Endodermal cell (in vitro differentiated cells): ENCODE measurements at regions not wholly inside any gene's neighbourhood (a gene's known extent, or its start where the extent isn't known, plus 50 kb on each side); places are given as distances from the start of the nearest gene placed in this dataset.

Experiments used
- DNase-seq: peaks from one replicate; pipeline ENCODE4 v3.0.0-alpha.2; 2017
- H3K27ac ChIP-seq: 2 replicates; pipeline ENCODE4 v1.5.1; 2013; ENCODE audit warnings: mild to moderate bottlenecking, low read depth, low read length, moderate library complexity
- H3K27me3 ChIP-seq: 2 replicates; pipeline ENCODE4 v1.6.1; 2013; ENCODE audit warnings: mild to moderate bottlenecking, low read length, moderate library complexity; ENCODE audit not compliant: insufficient read depth, control insufficient read depth, poor library complexity, severe bottlenecking
- H3K36me3 ChIP-seq: 2 replicates; pipeline ENCODE4 v1.7.0; 2013; ENCODE audit warnings: mild to moderate bottlenecking, low read length, moderate library complexity; ENCODE audit not compliant: control insufficient read depth, insufficient read depth
- H3K4me1 ChIP-seq: one replicate; pipeline ENCODE4 v1.7.0; 2013; ENCODE audit warnings: low read length; ENCODE audit not compliant: control insufficient read depth, insufficient read depth
- H3K4me3 ChIP-seq: 2 replicates; pipeline ENCODE4 v1.5.1; 2013; ENCODE audit warnings: mild to moderate bottlenecking, low read length, moderate library complexity
- H3K9ac ChIP-seq: 2 replicates; pipeline ENCODE4 v1.6.1; 2013; ENCODE audit warnings: mild to moderate bottlenecking, low read length, moderate library complexity; ENCODE audit not compliant: poor library complexity, severe bottlenecking; ENCODE audit errors: extremely low read depth
- H3K9me3 ChIP-seq: 2 replicates; pipeline ENCODE4 v1.6.1; 2013; ENCODE audit warnings: mild to moderate bottlenecking, low read length, moderate library complexity; ENCODE audit not compliant: control insufficient read depth
- H3K27ac Mint-ChIP-seq: 2 replicates; pipeline ENCODE4 v1.8.0; 2020; ENCODE audit warnings: mixed read lengths
- H3K27me3 Mint-ChIP-seq: 2 replicates; pipeline ENCODE4 v1.8.0; 2021; ENCODE audit warnings: mild to moderate bottlenecking, mixed read lengths; ENCODE audit not compliant: insufficient read depth
- H3K36me3 Mint-ChIP-seq: 2 replicates; pipeline ENCODE4 v1.8.0; 2020; ENCODE audit warnings: low read depth, mixed read lengths
- H3K4me1 Mint-ChIP-seq: 2 replicates; pipeline ENCODE4 v1.8.0; 2020; ENCODE audit warnings: mixed read lengths
- H3K4me3 Mint-ChIP-seq: 2 replicates; pipeline ENCODE4 v1.8.0; 2020; ENCODE audit warnings: mild to moderate bottlenecking, moderate library complexity, mixed read lengths
- H3K9me3 Mint-ChIP-seq: 2 replicates; pipeline ENCODE4 v1.8.0; 2020; ENCODE audit warnings: mild to moderate bottlenecking, mixed read lengths
- WGBS, 2 experiments: methylation state at CpG; one replicate each; pipeline versions ENCODE4 v1.1.5 to v1.1.7; 2013; ENCODE audit warnings: missing lambda C conversion rate in 2 of 2, mixed read lengths in 1 of 2; ENCODE audit not compliant: insufficient coverage in 1 of 2, insufficient read length in 1 of 2; 5-methylcytosine and 5-hydroxymethylcytosine counted together
- TF ChIP-seq, protein P1 (sequence below): fragments of 200-600 bp; sonication (generic); conservative IDR thresholded peaks from 2 replicates; pipeline ENCODE4 v1.5.0; 2021; ENCODE audit warnings: antibody characterized with exemption, mild to moderate bottlenecking

DNA sequence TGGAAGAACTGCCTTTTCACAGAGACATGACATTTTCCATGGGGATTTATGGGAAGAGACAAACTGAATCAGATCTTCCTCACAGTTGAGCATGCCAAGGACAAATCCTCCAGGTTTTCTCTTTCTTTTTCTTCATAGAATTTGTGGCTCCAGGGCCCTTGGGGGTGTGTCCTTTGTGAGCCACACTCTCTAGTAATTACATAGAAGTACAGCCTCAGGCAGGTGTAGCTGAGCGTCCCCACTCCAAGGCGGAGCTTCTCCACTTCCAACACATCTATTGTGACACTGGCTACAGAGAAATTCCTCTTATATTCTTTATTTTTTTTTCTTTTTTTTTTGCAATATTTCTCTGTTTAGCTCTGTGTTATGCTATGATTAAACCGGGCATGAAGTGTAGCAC lies 420.5 kb upstream of the CD180 start:
- no peak overlapping the region for H3K4me3 ChIP-seq
- DNase-seq: no peak
- H3K36me3 Mint-ChIP-seq: no peaks in the 10 kb centered on the region

DNA sequence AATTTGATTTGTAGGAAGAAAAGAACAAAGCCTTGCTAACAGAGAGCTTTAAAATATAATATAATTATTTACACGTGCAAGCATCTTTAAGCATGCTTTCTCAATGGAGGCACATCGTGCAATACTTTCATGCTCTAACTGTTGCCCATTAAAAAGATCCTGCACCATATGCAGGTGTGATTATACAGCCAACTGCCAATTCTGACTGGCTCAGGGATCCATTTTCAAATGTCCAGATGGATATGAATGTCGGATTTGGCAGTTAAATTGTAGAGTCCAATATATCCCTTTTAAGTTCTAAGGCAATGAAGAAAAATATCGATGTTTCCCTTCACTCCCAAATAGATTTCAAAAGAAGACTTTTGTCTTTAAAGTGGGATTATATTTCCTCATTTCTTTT lies 416.4 kb upstream of the CD180 start:
- H3K36me3 Mint-ChIP-seq: no peaks in the 10 kb centered on the region
- Histone ChIP-seq H3K9me3 (no peaks in the 10 kb centered on the region), H3K36me3 (no peaks in the 10 kb centered on the region), H3K27me3 (no peaks in the 10 kb centered on the region), H3K9ac (no peak overlapping the region), H3K4me1 (peaks cover 3% of the 10 kb centered on the region), H3K27ac (no peak overlapping the region), H3K4me3 (no peak overlapping the region)
- H3K27me3 Mint-ChIP-seq: no peaks in the 10 kb centered on the region
- no peak for DNase-seq
- no peak overlapping the region for H3K4me3 Mint-ChIP-seq
- no peaks in the 10 kb centered on the region for H3K9me3 Mint-ChIP-seq
- TF ChIP-seq, protein P1, sequence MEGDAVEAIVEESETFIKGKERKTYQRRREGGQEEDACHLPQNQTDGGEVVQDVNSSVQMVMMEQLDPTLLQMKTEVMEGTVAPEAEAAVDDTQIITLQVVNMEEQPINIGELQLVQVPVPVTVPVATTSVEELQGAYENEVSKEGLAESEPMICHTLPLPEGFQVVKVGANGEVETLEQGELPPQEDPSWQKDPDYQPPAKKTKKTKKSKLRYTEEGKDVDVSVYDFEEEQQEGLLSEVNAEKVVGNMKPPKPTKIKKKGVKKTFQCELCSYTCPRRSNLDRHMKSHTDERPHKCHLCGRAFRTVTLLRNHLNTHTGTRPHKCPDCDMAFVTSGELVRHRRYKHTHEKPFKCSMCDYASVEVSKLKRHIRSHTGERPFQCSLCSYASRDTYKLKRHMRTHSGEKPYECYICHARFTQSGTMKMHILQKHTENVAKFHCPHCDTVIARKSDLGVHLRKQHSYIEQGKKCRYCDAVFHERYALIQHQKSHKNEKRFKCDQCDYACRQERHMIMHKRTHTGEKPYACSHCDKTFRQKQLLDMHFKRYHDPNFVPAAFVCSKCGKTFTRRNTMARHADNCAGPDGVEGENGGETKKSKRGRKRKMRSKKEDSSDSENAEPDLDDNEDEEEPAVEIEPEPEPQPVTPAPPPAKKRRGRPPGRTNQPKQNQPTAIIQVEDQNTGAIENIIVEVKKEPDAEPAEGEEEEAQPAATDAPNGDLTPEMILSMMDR: no peak
- H3K4me1 Mint-ChIP-seq: peaks cover 6% of the 10 kb centered on the region
- 89 to 100% methylated on average over 1 to 3 of the region's 4 CpGs for WGBS, 2 experiments
- no peak overlapping the region for H3K27ac Mint-ChIP-seq

More for the DNA sequence above, 420.5 kb upstream of the CD180 start:
- H3K4me3 Mint-ChIP-seq: no peak overlapping the region
- TF ChIP-seq, protein P1: no peak
- Histone ChIP-seq H3K9ac (no peak overlapping the region), H3K27me3 (no peaks in the 10 kb centered on the region), H3K4me1 (peaks cover 3% of the 10 kb centered on the region), H3K27ac (no peak overlapping the region), H3K9me3 (no peaks in the 10 kb centered on the region), H3K36me3 (no peaks in the 10 kb centered on the region)
- WGBS, 2 experiments: 89% methylated on average over 3 of the region's 3 CpGs; no CpG with 5 or more reads in 1 of the 2 experiments
- peaks cover 2% of the 10 kb centered on the region for H3K27me3 Mint-ChIP-seq
- peaks cover 20% of the 10 kb centered on the region for H3K4me1 Mint-ChIP-seq
- H3K9me3 Mint-ChIP-seq: no peaks in the 10 kb centered on the region
- H3K27ac Mint-ChIP-seq: no peak overlapping the region

GRCh38 chr5:67610186-67610912 lies 413.8 kb upstream of the CD180 start:
- H3K4me3 Mint-ChIP-seq: no peak overlapping the region
- Histone ChIP-seq H3K4me1 (peaks cover 7% of the 10 kb centered on the region), H3K36me3 (no peaks in the 10 kb centered on the region), H3K27me3 (no peaks in the 10 kb centered on the region), H3K9me3 (no peaks in the 10 kb centered on the region), H3K4me3 (no peak overlapping the region), H3K27ac (no peak overlapping the region), H3K9ac (no peak overlapping the region)
- 93 to 95% methylated on average over 5 to 6 of the region's 6 CpGs for WGBS, 2 experiments
- TF ChIP-seq, protein P1: no peak
- H3K36me3 Mint-ChIP-seq: no peaks in the 10 kb centered on the region
- H3K9me3 Mint-ChIP-seq: peaks cover 1% of the 10 kb centered on the region
- no peak overlapping the region for H3K27ac Mint-ChIP-seq
- H3K27me3 Mint-ChIP-seq: no peaks in the 10 kb centered on the region
- H3K4me1 Mint-ChIP-seq: peaks cover 21% of the 10 kb centered on the region
- DNase-seq: no peak
